Sigmoid colon (tissue), 3 donors: ENCODE measurements at regions not wholly inside any gene's neighbourhood (a gene's known extent, or its start where the extent isn't known, plus 50 kb on each side); places are given as distances from the start of the nearest gene placed in this dataset.

Source experiments
- POLR2A ChIP-seq, 2 donors: fragments of 450-650 bp; IDR thresholded peaks; one replicate each; pipeline ENCODE4 v1.6.1; 2016; ENCODE audit warnings: antibody characterized with exemption in 2 of 2, mild to moderate bottlenecking in 2 of 2, moderate library complexity in 2 of 2
- TF ChIP-seq, protein P1 (sequence below), 4 experiments: fragments of 450-650 bp in 3 of 4; fragments of 200-600 bp in 1 of 4; IDR thresholded peaks; one replicate each; pipeline ENCODE4 v1.5.1; 2016 to 2019; ENCODE audit warnings: antibody characterized with exemption in 4 of 4, mild to moderate bottlenecking in 3 of 4, moderate library complexity in 2 of 4

DNA sequence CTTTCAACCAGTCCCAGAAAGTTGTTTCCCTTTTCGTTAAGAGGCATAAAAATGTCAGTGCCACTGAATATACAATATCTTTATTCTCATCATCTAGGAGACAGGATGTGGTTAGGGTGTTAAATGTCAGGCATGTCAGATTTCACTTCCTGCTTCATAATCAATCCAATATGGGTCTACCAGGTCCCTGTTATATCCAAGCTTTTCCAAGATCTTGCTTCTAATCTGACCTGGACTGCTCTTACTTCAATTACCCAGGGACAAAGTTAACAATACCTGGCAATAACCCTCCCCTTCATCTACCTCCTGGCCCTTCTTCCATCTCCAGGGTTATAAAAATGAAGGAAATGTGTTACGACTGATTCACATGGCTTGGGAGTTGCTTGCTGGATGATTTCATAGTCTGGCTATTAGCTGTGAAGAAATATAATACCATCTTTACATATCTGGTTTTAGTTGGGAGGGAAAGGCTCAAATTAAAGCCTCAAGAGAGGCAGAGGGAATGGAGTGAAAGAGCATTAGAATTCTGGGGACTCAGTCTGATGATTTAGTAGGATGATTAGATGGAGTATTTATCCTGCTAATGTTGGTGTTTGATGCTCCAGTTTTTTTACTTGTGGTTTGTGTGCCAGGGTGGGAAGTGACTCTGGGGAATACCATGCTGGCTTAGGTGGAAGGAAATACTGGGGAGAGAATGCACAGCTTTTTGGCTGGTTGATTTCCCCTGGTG, 534.3 kb downstream of the ETS1 start:
- TF ChIP-seq POLR2A (IDR thresholded peaks at IDR 0.05) = no peak
- TF ChIP-seq, protein P1, sequence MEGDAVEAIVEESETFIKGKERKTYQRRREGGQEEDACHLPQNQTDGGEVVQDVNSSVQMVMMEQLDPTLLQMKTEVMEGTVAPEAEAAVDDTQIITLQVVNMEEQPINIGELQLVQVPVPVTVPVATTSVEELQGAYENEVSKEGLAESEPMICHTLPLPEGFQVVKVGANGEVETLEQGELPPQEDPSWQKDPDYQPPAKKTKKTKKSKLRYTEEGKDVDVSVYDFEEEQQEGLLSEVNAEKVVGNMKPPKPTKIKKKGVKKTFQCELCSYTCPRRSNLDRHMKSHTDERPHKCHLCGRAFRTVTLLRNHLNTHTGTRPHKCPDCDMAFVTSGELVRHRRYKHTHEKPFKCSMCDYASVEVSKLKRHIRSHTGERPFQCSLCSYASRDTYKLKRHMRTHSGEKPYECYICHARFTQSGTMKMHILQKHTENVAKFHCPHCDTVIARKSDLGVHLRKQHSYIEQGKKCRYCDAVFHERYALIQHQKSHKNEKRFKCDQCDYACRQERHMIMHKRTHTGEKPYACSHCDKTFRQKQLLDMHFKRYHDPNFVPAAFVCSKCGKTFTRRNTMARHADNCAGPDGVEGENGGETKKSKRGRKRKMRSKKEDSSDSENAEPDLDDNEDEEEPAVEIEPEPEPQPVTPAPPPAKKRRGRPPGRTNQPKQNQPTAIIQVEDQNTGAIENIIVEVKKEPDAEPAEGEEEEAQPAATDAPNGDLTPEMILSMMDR (IDR thresholded peaks at IDR 0.05) = no peak
